ENCODE measurements at regions not wholly inside any gene's neighbourhood (a gene's known extent, or its start where the extent isn't known, plus 50 kb on each side); places are given as distances from the start of the nearest gene placed in this dataset.

- TF ChIP-seq PRDM15 (CRISPR knock-in tag; IDR thresholded peaks at IDR 0.05) (no peak), CTCF (IDR thresholded peaks at IDR 0.05) (no peak), USF2 (CRISPR knock-in tag; IDR thresholded peaks at IDR 0.05) (no peak), ZNF219 (CRISPR knock-in tag; IDR thresholded peaks at IDR 0.05; ENCODE audit: borderline replicate concordance) (no peak), ATF1 (CRISPR knock-in tag; IDR thresholded peaks at IDR 0.05) (no peak)
These were observed 211.8 kb downstream of the EDN1 start for GRCh38 chr6:12501990-12502389.
